HEK293 (cell line): ENCODE measurements at regions not wholly inside any gene's neighbourhood (a gene's known extent, or its start where the extent isn't known, plus 50 kb on each side); places are given as distances from the start of the nearest gene placed in this dataset.

Experiments
- CTCF ChIA-PET: fragments of 350-600 bp; formaldehyde crosslinking; extraction: SDS; loops from one replicate; lab custom pipeline; 2021; ENCODE audit warnings: antibody characterized with exemption; lab: Yijun Ruan, JAX
- POLR2A ChIA-PET: fragments of 300-600 bp; formaldehyde crosslinking; extraction: SDS; loops from one replicate; lab custom pipeline; 2020; ENCODE audit warnings: antibody characterized with exemption, inconsistent platforms; lab: Yijun Ruan, JAX
- H3K27ac ChIP-seq: fragments of 200-500 bp; sonication (Bioruptor generic); 2 replicates; pipeline ENCODE4 v1.5.1; 2014; ENCODE audit warnings: low read depth, low read length, control low read depth, inconsistent platforms; ENCODE audit errors: extremely low read depth
- H3K36me3 ChIP-seq, 2 experiments: fragments of 200-500 bp in 1 of 2; sonication (Bioruptor generic) in 1 of 2; 1 replicate in 1 of 2; 2 replicates in 1 of 2; pipeline ENCODE4 v1.5.1; 2014 to 2017; ENCODE audit warnings: inconsistent platforms in 2 of 2, low read length in 2 of 2; ENCODE audit not compliant: control insufficient read depth in 2 of 2, insufficient read depth in 1 of 2
- H3K4me1 ChIP-seq: fragments of 200-500 bp; sonication (Bioruptor generic); 2 replicates; pipeline ENCODE4 v1.5.1; 2014; ENCODE audit warnings: mild to moderate bottlenecking, low read length, inconsistent platforms; ENCODE audit not compliant: control insufficient read depth, insufficient read depth
- H3K4me3 ChIP-seq: 2 replicates; pipeline ENCODE4 v1.5.1; 2011; ENCODE audit warnings: low read depth, mild to moderate bottlenecking, control low read depth, low read length, moderate library complexity
- H3K9me3 ChIP-seq: fragments of 200-500 bp; sonication (Bioruptor generic); 2 replicates; pipeline ENCODE4 v1.5.1; 2014; ENCODE audit warnings: low read depth, low read length, inconsistent platforms; ENCODE audit not compliant: control insufficient read depth, insufficient read depth
- BCL11A ChIP-seq: fragments of 450-650 bp; formaldehyde crosslinking; IDR thresholded peaks from 2 replicates; pipeline ENCODE4 v1.5.1; 2016; ENCODE audit warnings: low read depth, missing biosample characterization, missing genetic modification characterization
- HIC1 ChIP-seq: fragments of 450-650 bp; formaldehyde crosslinking; IDR thresholded peaks from 2 replicates; pipeline ENCODE4 v1.5.1; 2016; ENCODE audit warnings: missing biosample characterization, missing genetic modification characterization
- IKZF3 ChIP-seq: fragments of 450-650 bp; IDR thresholded peaks from 2 replicates; pipeline ENCODE4 v1.5.0; 2018; ENCODE audit warnings: missing biosample characterization, mild to moderate bottlenecking, missing genetic modification characterization, moderate library complexity
- KLF1 ChIP-seq: fragments of 450-650 bp; formaldehyde crosslinking; IDR thresholded peaks from 2 replicates; pipeline ENCODE4 v1.5.1; 2016; ENCODE audit warnings: missing biosample characterization, missing genetic modification characterization
- PRDM1 ChIP-seq: fragments of 450-650 bp; formaldehyde crosslinking; IDR thresholded peaks from 2 replicates; pipeline ENCODE4; 2016; ENCODE audit warnings: missing biosample characterization, missing genetic modification characterization
- PRDM10 ChIP-seq: fragments of 450-650 bp; formaldehyde crosslinking; IDR thresholded peaks from 2 replicates; pipeline ENCODE4 v1.5.1; 2016; ENCODE audit warnings: missing biosample characterization, missing genetic modification characterization
- ZBTB10 ChIP-seq: fragments of 450-650 bp; formaldehyde crosslinking; IDR thresholded peaks from 2 replicates; pipeline ENCODE4 v1.5.1; 2016; ENCODE audit warnings: missing biosample characterization, missing genetic modification characterization
- ZBTB17 ChIP-seq: fragments of 450-650 bp; formaldehyde crosslinking; IDR thresholded peaks from 2 replicates; pipeline ENCODE4 v1.5.1; 2016; ENCODE audit warnings: missing biosample characterization, missing genetic modification characterization
- ZBTB48 ChIP-seq: fragments of 450-650 bp; formaldehyde crosslinking; IDR thresholded peaks from 2 replicates; pipeline ENCODE4 v1.5.1; 2016; ENCODE audit warnings: missing biosample characterization, missing genetic modification characterization
- ZNF121 ChIP-seq: fragments of 450-650 bp; formaldehyde crosslinking; IDR thresholded peaks from 2 replicates; pipeline ENCODE4 v1.5.1; 2016; ENCODE audit warnings: missing biosample characterization, missing genetic modification characterization
- ZNF138 ChIP-seq: fragments of 450-650 bp; formaldehyde crosslinking; IDR thresholded peaks from 2 replicates; pipeline ENCODE4 v1.5.1; 2016; ENCODE audit warnings: missing biosample characterization, missing genetic modification characterization, borderline replicate concordance
- ZNF146 ChIP-seq: fragments of 450-650 bp; formaldehyde crosslinking; IDR thresholded peaks from 2 replicates; pipeline ENCODE4 v1.5.1; 2016; ENCODE audit warnings: missing biosample characterization, missing genetic modification characterization
- ZNF184 ChIP-seq: fragments of 450-650 bp; IDR thresholded peaks from 2 replicates; pipeline ENCODE4 v1.5.1; 2018; ENCODE audit warnings: missing biosample characterization, mild to moderate bottlenecking, missing genetic modification characterization
- ZNF2 ChIP-seq: fragments of 450-650 bp; formaldehyde crosslinking; IDR thresholded peaks from 2 replicates; pipeline ENCODE4 v1.5.1; 2016; ENCODE audit warnings: missing biosample characterization, missing genetic modification characterization
- ZNF24 ChIP-seq: fragments of 450-650 bp; formaldehyde crosslinking; IDR thresholded peaks from 2 replicates; pipeline ENCODE4 v1.5.1; 2016; ENCODE audit warnings: missing biosample characterization, missing genetic modification characterization
- ZNF292 ChIP-seq: fragments of 450-650 bp; formaldehyde crosslinking; IDR thresholded peaks from 2 replicates; pipeline ENCODE4 v1.5.1; 2016; ENCODE audit warnings: low read depth, missing biosample characterization, missing genetic modification characterization, borderline replicate concordance
- ZNF324 ChIP-seq: fragments of 450-650 bp; formaldehyde crosslinking; IDR thresholded peaks from 2 replicates; pipeline ENCODE4 v1.5.1; 2016; ENCODE audit warnings: missing biosample characterization, missing genetic modification characterization
- ZNF404 ChIP-seq: fragments of 450-650 bp; formaldehyde crosslinking; IDR thresholded peaks from 2 replicates; pipeline ENCODE4 v1.5.1; 2017; ENCODE audit warnings: missing biosample characterization, missing genetic modification characterization
- ZNF548 ChIP-seq: fragments of 450-650 bp; formaldehyde crosslinking; IDR thresholded peaks from 2 replicates; pipeline ENCODE4 v1.5.1; 2016; ENCODE audit warnings: missing biosample characterization, missing genetic modification characterization
- ZNF571 ChIP-seq: fragments of 450-650 bp; formaldehyde crosslinking; IDR thresholded peaks from 2 replicates; pipeline ENCODE4 v1.5.0; 2017; ENCODE audit warnings: missing biosample characterization, missing genetic modification characterization
- ZNF777 ChIP-seq: fragments of 450-650 bp; formaldehyde crosslinking; IDR thresholded peaks from 2 replicates; pipeline ENCODE4 v1.5.1; 2017; ENCODE audit warnings: missing biosample characterization, missing genetic modification characterization, borderline replicate concordance
- ZNF837 ChIP-seq: fragments of 450-650 bp; formaldehyde crosslinking; IDR thresholded peaks from 2 replicates; pipeline ENCODE4 v1.5.1; 2016; ENCODE audit warnings: missing biosample characterization, missing genetic modification characterization
- ZSCAN18 ChIP-seq: fragments of 450-650 bp; formaldehyde crosslinking; IDR thresholded peaks from 2 replicates; pipeline ENCODE4 v1.5.1; 2016; ENCODE audit warnings: missing biosample characterization, missing genetic modification characterization

GRCh38 chr3:82050382-82050781, 288.9 kb upstream of the GBE1 start:
- no peaks in the 10 kb centered on the region for H3K36me3 ChIP-seq
- no peak overlapping the region for H3K27ac ChIP-seq
- no peaks in the 10 kb centered on the region for H3K9me3 ChIP-seq
- H3K4me1 ChIP-seq, result no peaks in the 10 kb centered on the region
- TF ChIP-seq PRDM1 (tag by site-specific recombination), result no peak
- no peak for TF ChIP-seq PRDM10 (tag by site-specific recombination)
- ChIA-PET CTCF (no interaction called here), POLR2A (no interaction called here)
- H3K4me3 ChIP-seq, result no peak overlapping the region

- H3K4me1 ChIP-seq, result no peaks in the 10 kb centered on the region
- POLR2A ChIA-PET, result no interaction called here
- no peak overlapping the region for H3K4me3 ChIP-seq
- no peaks in the 10 kb centered on the region for H3K9me3 ChIP-seq
- TF ChIP-seq ZNF292 (tag by site-specific recombination) (no peak), ZNF548 (tag by site-specific recombination) (no peak), IKZF3 (tag by site-specific recombination) (no peak), ZNF24 (tag by site-specific recombination) (no peak), ZNF571 (tag by site-specific recombination) (no peak), ZBTB48 (tag by site-specific recombination) (no peak), HIC1 (tag by site-specific recombination) (no peak), ZNF121 (tag by site-specific recombination) (no peak), ZNF324 (tag by site-specific recombination) (no peak), ZNF837 (tag by site-specific recombination) (no peak), ZNF777 (tag by site-specific recombination) (no peak), ZNF404 (no peak), ZNF138 (no peak)
- CTCF ChIA-PET, result interaction anchor here (0.6 kb wide), 1 partner anchor 621 kb away, joined by 3 read pairs; no protein-coding TSS in a partner anchor
- H3K36me3 ChIP-seq, result no peaks in the 10 kb centered on the region
- no peak overlapping the region for H3K27ac ChIP-seq
These were observed 287.3 kb upstream of the GBE1 start for GRCh38 chr3:82048711-82049110.

GRCh38 chr3:82044930-82045705, 283.7 kb upstream of the GBE1 start:
- Histone ChIP-seq H3K4me1 (no peaks in the 10 kb centered on the region), H3K27ac (no peak overlapping the region), H3K9me3 (no peaks in the 10 kb centered on the region), H3K4me3 (no peak overlapping the region), H3K36me3 (no peaks in the 10 kb centered on the region)
- ChIA-PET CTCF (interaction anchor here (0.7 kb wide), 1 partner anchor 414 kb away, joined by 3 read pairs; no protein-coding TSS in a partner anchor), POLR2A (no interaction called here)
- TF ChIP-seq ZNF146, result no peak
- TF ChIP-seq ZBTB17 (tag by site-specific recombination), result no peak
- no peak for TF ChIP-seq ZNF2 (tag by site-specific recombination)
- TF ChIP-seq ZNF184 (tag by site-specific recombination), result no peak
- TF ChIP-seq BCL11A (tag by site-specific recombination), result no peak
- no peak for TF ChIP-seq ZBTB10 (tag by site-specific recombination)
- TF ChIP-seq KLF1, result no peak
- TF ChIP-seq ZSCAN18 (tag by site-specific recombination), result no peak
